ENCODE measurements at regions not wholly inside any gene's neighbourhood (a gene's known extent, or its start where the extent isn't known, plus 50 kb on each side); places are given as distances from the start of the nearest gene placed in this dataset.

GRCh38 chr7:156039194-156039593 lies 226.9 kb upstream of the SHH start:
- TF ChIP-seq GATA3 (IDR thresholded peaks at IDR 0.05; ENCODE audit: low read depth, low read length) (no peak), GATA2 (IDR thresholded peaks at IDR 0.05; ENCODE audit: low read depth, low read length) (no peak)

GRCh38 chr7:156038345-156038744 lies 226.1 kb upstream of the SHH start:
- TF ChIP-seq GATA2 (IDR thresholded peaks at IDR 0.05; ENCODE audit: low read depth, low read length), result no peak

GRCh38 chr7:156036153-156036552 lies 223.9 kb upstream of the SHH start:
- TF ChIP-seq GATA2 (IDR thresholded peaks at IDR 0.05; ENCODE audit: low read depth, low read length) (no peak), GATA3 (IDR thresholded peaks at IDR 0.05; ENCODE audit: low read depth, low read length) (no peak)

GRCh38 chr7:156034397-156034796 lies 222.1 kb upstream of the SHH start:
- TF ChIP-seq GATA2 (IDR thresholded peaks at IDR 0.05; ENCODE audit: low read depth, low read length) (no peak), GATA3 (IDR thresholded peaks at IDR 0.05; ENCODE audit: low read depth, low read length) (no peak)

GRCh38 chr7:156032973-156033372 lies 220.7 kb upstream of the SHH start:
- TF ChIP-seq GATA2 (IDR thresholded peaks at IDR 0.05; ENCODE audit: low read depth, low read length), result no peak

GRCh38 chr7:156031679-156032478 lies 219.6 kb upstream of the SHH start:
- TF ChIP-seq GATA3 (IDR thresholded peaks at IDR 0.05; ENCODE audit: low read depth, low read length) (no peak), GATA2 (IDR thresholded peaks at IDR 0.05; ENCODE audit: low read depth, low read length) (no peak)

- TF ChIP-seq GATA2 (IDR thresholded peaks at IDR 0.05; ENCODE audit: low read depth, low read length) (no peak), GATA3 (IDR thresholded peaks at IDR 0.05; ENCODE audit: low read depth, low read length) (no peak)
These were observed 217.3 kb upstream of the SHH start for GRCh38 chr7:156029460-156030007.

GRCh38 chr7:156028521-156028920 lies 216.3 kb upstream of the SHH start:
- TF ChIP-seq GATA3 (IDR thresholded peaks at IDR 0.05; ENCODE audit: low read depth, low read length), result no peak
- no peak for TF ChIP-seq GATA2 (IDR thresholded peaks at IDR 0.05; ENCODE audit: low read depth, low read length)

- TF ChIP-seq GATA2 (IDR thresholded peaks at IDR 0.05; ENCODE audit: low read depth, low read length), result no peak
- TF ChIP-seq GATA3 (IDR thresholded peaks at IDR 0.05; ENCODE audit: low read depth, low read length), result no peak
These were observed 215.6 kb upstream of the SHH start for GRCh38 chr7:156027821-156028220.

GRCh38 chr7:156026603-156027002 lies 214.3 kb upstream of the SHH start:
- TF ChIP-seq GATA2 (IDR thresholded peaks at IDR 0.05; ENCODE audit: low read depth, low read length) (no peak), GATA3 (IDR thresholded peaks at IDR 0.05; ENCODE audit: low read depth, low read length) (no peak)

- TF ChIP-seq GATA2 (IDR thresholded peaks at IDR 0.05; ENCODE audit: low read depth, low read length), result no peak
- no peak for TF ChIP-seq GATA3 (IDR thresholded peaks at IDR 0.05; ENCODE audit: low read depth, low read length)
These were observed 213.9 kb upstream of the SHH start for GRCh38 chr7:156026076-156026600.

- TF ChIP-seq GATA3 (IDR thresholded peaks at IDR 0.05; ENCODE audit: low read depth, low read length) (no peak), GATA2 (IDR thresholded peaks at IDR 0.05; ENCODE audit: low read depth, low read length) (no peak)
These were observed 213.4 kb upstream of the SHH start for GRCh38 chr7:156025675-156026074.

- TF ChIP-seq GATA3 (IDR thresholded peaks at IDR 0.05; ENCODE audit: low read depth, low read length) (no peak), GATA2 (IDR thresholded peaks at IDR 0.05; ENCODE audit: low read depth, low read length) (no peak)
These were observed 211.9 kb upstream of the SHH start for GRCh38 chr7:156024201-156024600.

GRCh38 chr7:156022483-156023459 lies 210.5 kb upstream of the SHH start:
- TF ChIP-seq GATA2 (IDR thresholded peaks at IDR 0.05; ENCODE audit: low read depth, low read length), result no peak
- no peak for TF ChIP-seq GATA3 (IDR thresholded peaks at IDR 0.05; ENCODE audit: low read depth, low read length)

Data from SH-SY5Y (cell line).